GM12872 (cell line): ENCODE measurements at regions not wholly inside any gene's neighbourhood (a gene's known extent, or its start where the extent isn't known, plus 50 kb on each side); places are given as distances from the start of the nearest gene placed in this dataset.

Experiments
- TF ChIP-seq, protein P1 (sequence below): IDR thresholded peaks from 3 replicates; pipeline ENCODE4 v1.5.1; 2011; ENCODE audit warnings: low read depth, mild to moderate bottlenecking, low read length, moderate library complexity; ENCODE audit not compliant: insufficient read depth

DNA sequence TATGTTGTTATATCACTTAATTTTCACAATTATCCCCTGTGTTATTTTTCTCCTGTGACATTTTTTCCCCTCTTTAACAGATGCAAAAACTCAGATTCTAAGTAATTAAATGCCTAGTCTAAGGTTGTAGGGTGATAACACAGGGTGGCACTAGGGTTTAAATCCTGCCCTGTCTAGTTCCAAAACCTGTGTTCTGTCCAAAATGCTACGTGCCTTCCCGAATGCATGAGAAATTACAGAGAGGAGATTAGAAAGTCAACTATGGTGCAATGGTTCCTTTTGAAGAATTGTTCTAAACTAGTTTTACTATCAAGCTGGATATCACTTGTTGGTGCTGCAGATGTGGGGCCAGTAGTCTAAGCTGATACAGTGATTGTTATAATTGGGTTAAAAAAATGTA, 108.0 kb downstream of the DIPK2A start:
- TF ChIP-seq, protein P1, sequence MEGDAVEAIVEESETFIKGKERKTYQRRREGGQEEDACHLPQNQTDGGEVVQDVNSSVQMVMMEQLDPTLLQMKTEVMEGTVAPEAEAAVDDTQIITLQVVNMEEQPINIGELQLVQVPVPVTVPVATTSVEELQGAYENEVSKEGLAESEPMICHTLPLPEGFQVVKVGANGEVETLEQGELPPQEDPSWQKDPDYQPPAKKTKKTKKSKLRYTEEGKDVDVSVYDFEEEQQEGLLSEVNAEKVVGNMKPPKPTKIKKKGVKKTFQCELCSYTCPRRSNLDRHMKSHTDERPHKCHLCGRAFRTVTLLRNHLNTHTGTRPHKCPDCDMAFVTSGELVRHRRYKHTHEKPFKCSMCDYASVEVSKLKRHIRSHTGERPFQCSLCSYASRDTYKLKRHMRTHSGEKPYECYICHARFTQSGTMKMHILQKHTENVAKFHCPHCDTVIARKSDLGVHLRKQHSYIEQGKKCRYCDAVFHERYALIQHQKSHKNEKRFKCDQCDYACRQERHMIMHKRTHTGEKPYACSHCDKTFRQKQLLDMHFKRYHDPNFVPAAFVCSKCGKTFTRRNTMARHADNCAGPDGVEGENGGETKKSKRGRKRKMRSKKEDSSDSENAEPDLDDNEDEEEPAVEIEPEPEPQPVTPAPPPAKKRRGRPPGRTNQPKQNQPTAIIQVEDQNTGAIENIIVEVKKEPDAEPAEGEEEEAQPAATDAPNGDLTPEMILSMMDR, result no peak

DNA sequence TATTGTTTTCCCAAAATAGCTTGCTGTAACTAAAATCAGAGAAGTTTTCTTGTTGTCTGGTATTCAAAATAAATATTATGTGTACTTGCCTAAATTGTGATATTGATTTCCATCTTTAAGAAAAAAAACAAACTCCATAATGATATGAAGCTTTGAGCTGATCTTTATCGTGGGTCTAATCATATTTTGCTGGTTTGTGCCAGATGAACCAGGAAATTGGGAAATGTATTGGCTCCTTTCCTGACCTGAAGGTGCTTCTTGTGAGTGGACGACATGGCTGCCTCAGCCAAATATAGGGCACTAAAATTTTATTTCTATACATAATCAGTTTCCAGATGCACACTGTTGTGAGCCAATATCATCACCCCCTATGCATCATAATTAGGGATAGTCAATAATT, 113.3 kb downstream of the DIPK2A start:
- TF ChIP-seq, protein P1, result no peak

DNA sequence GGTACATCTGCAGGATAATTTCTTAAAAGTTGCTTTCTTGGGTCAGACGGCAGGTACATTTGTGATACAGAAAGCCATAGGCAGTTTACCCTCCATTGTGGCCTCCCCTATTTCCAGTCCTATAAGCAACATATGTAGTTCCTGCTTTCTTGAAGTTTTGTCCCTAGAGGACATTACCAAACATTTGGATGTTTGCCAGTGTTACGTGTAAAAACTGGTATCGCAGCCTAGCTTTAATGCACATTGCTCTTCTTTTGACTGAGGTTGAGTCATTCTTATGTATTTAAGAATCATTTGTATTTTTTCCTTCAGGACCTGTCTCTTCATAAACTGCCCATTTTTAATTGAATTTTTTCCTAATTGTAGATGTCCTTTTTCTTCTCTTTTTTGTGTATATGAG, 114.3 kb downstream of the DIPK2A start:
- TF ChIP-seq, protein P1, result no peak

DNA sequence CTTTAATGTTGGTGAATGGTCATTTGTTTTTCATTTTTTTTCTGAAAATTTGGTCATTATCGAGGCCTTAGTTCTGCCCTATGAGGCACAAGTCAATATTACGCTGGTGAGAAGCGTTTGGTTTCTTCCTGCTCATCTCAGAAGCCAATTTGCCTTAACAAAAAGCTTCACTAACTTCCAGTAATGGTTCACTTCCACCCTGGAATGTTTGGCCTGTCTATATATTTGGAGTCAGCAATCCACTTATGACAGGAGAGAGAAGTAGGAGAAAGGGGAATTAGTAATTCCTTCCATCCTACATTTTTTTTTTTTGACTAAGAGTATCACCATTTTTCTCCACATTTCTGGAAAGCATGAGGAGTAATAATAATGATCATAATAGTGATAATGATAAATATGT, 124.4 kb downstream of the DIPK2A start:
- TF ChIP-seq, protein P1, result no peak

DNA sequence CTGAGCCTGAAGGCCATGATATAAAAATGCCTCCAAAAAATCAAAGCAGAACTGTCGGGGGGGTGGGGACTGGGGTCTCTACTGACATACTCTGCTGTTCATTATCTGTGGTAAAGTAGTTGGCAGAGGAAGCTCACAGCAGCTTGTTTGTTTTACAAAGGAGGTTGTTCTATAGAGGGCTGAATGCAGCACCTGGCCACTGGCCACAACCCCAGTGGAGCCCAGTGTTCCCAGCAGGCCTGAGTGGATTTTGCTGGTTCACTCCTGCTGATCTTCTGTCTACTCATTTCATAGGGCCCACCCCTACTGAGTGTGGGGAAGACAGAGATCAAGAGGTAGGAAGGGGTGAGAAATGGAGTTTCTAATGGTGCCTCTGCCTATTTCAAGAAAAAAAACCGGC, 125.5 kb downstream of the DIPK2A start:
- TF ChIP-seq, protein P1, result no peak

DNA sequence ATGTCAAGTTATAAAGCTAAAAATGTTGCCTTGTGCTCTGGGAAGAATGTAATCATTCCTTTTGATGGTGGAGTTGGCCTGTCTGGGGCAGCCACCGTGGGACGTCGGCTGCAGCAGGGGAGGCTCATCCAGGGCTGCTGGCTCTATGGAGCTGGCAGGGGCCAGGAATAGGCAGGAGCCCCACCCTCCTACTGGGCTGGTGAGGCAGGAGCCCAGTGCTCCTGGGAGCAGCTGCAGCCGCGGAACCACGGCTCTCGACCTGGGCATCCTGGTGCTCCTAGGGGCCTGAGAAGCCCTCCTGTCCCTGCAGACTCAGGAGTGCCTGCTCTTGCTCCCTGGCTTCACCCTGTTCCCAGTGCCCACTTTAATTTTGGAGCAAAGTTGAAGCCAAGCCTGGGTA, 127.1 kb downstream of the DIPK2A start:
- TF ChIP-seq, protein P1, result no peak

DNA sequence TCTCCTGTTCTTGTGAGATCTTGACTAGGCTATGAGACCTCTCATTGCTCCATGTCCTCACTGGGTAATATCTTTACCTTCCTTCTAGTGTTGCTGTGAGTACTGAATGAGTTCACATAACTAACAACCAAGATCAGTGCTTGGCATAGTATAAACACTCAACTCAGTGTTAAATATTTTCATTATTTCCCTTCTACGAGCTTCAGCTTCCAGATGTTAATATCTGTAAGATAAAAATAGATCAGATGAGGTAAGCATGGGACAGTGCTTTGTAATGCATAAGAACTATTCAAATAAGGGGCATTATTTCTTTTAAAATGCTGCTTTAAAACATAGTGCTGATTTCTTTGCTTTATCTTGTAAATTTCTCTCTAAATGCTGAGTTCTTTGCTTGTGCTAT, 130.8 kb downstream of the DIPK2A start:
- TF ChIP-seq, protein P1, result no peak

DNA sequence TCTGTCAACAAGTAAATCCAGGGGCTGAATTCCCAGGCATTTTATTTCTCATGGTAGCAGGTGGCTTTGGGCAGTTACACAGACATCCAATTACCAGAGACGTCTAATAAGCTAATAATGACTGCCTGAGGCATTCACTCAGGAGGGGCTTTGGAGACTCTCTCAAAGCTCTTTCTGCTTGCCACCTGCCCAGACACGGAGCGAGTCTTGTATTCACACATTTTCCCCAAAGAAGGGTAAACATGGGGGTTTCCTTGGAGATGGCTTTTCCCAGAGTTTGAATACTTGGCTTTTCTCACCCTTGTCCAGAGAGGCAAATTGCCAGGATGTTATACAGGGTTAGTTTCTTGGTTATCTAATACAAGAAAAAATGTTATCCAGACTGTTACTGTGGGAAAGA, 132.6 kb downstream of the DIPK2A start:
- TF ChIP-seq, protein P1, result no peak
